ENCODE measurements at regions not wholly inside any gene's neighbourhood (a gene's known extent, or its start where the extent isn't known, plus 50 kb on each side); places are given as distances from the start of the nearest gene placed in this dataset.
"Not testable (repeated sequence)": the region's sequence is repeated elsewhere in the genome, so short reads cannot be mapped to it uniquely, and the experiment has no call there.

GRCh38 chr11:34810107-34810562 is 106.0 kb downstream of the APIP start:
- no peak for TF ChIP-seq CTCF (conservative IDR thresholded peaks at IDR 0.05; ENCODE audit: low read depth, low read length)
- DNase-seq (ENCODE audit: low read depth): no peak
- no peak overlapping the region for H3K4me3 ChIP-seq (ENCODE audit: low read length)

GRCh38 chr11:34809191-34810106 is 106.7 kb downstream of the APIP start:
- peak; percentile 3 for DNase-seq (ENCODE audit: low read depth)

GRCh38 chr11:34806875-34807274 is 109.3 kb downstream of the APIP start:
- no peak overlapping the region for H3K4me3 ChIP-seq (ENCODE audit: low read length)
- no peak for TF ChIP-seq CTCF (conservative IDR thresholded peaks at IDR 0.05; ENCODE audit: low read depth, low read length)
- DNase-seq (ENCODE audit: low read depth): no peak

More at GRCh38 chr11:34809191-34810106, 106.7 kb downstream of the APIP start:
- H3K4me3 ChIP-seq (ENCODE audit: low read length): no peak overlapping the region
- no peak for TF ChIP-seq CTCF (conservative IDR thresholded peaks at IDR 0.05; ENCODE audit: low read depth, low read length)

GRCh38 chr11:34805937-34806336 is 110.2 kb downstream of the APIP start:
- H3K4me3 ChIP-seq (ENCODE audit: low read length): no peak overlapping the region
- no peak for TF ChIP-seq CTCF (conservative IDR thresholded peaks at IDR 0.05; ENCODE audit: low read depth, low read length)
- DNase-seq (ENCODE audit: low read depth): no peak

- DNase-seq (ENCODE audit: low read depth): no peak
- no peak for TF ChIP-seq CTCF (conservative IDR thresholded peaks at IDR 0.05; ENCODE audit: low read depth, low read length)
- H3K4me3 ChIP-seq (ENCODE audit: low read length): no peak overlapping the region
These were observed 116.3 kb downstream of the APIP start for GRCh38 chr11:34799848-34800247.

- no peak for TF ChIP-seq CTCF (conservative IDR thresholded peaks at IDR 0.05; ENCODE audit: low read depth, low read length)
- H3K4me3 ChIP-seq (ENCODE audit: low read length): no peak overlapping the region
- DNase-seq (ENCODE audit: low read depth): no peak
These were observed 117.2 kb downstream of the APIP start for GRCh38 chr11:34798985-34799384.

GRCh38 chr11:34797497-34797896 is 118.7 kb downstream of the APIP start:
- DNase-seq (ENCODE audit: low read depth); H3K4me3 ChIP-seq (ENCODE audit: low read length): not testable (repeated sequence)

Measured in retinal pigment epithelial cell (primary cell).